DND-41 (cell line): ENCODE measurements at regions not wholly inside any gene's neighbourhood (a gene's known extent, or its start where the extent isn't known, plus 50 kb on each side); places are given as distances from the start of the nearest gene placed in this dataset.

Experiments used
- CTCF ChIP-seq: IDR thresholded peaks from 2 replicates; pipeline ENCODE4 v1.5.1; 2012; ENCODE audit warnings: borderline replicate concordance, low read length, moderate library complexity, mild to moderate bottlenecking; ENCODE audit not compliant: poor library complexity, severe bottlenecking; ENCODE audit errors: extremely low read depth
- EZH2 ChIP-seq: IDR thresholded peaks from 3 replicates; pipeline ENCODE4 v1.6.1; 2012; ENCODE audit warnings: borderline replicate concordance, low read depth, mild to moderate bottlenecking, moderate library complexity, low read length, inconsistent platforms; ENCODE audit not compliant: severe bottlenecking

GRCh38 chr2:20877960-20878359 is 55.1 kb upstream of the LDAH start:
- no peak for TF ChIP-seq CTCF
- no peak for TF ChIP-seq EZH2
